BE2C (cell line): ENCODE measurements at regions not wholly inside any gene's neighbourhood (a gene's known extent, or its start where the extent isn't known, plus 50 kb on each side); places are given as distances from the start of the nearest gene placed in this dataset.
"Not testable (repeated sequence)": the region's sequence is repeated elsewhere in the genome, so short reads cannot be mapped to it uniquely, and the experiment has no call there.

Experiments used
- DNase-seq: peaks from one replicate; pipeline ENCODE4 v3.0.0-alpha.2; 2020
- H3K27me3 ChIP-seq: fragments of 250-450 bp; sonication (Bioruptor Pico); 2 replicates; pipeline ENCODE4 v1.5.1; 2020; ENCODE audit warnings: mild to moderate bottlenecking
- H3K36me3 ChIP-seq: fragments of 250-450 bp; sonication (Bioruptor Pico); 2 replicates; pipeline ENCODE4 v1.5.1; 2020; ENCODE audit warnings: mild to moderate bottlenecking
- H3K4me1 ChIP-seq: fragments of 250-450 bp; sonication (Bioruptor Pico); 2 replicates; pipeline ENCODE4 v1.5.1; 2020
- H3K4me3 ChIP-seq: 2 replicates; pipeline ENCODE4 v1.5.1; 2011; ENCODE audit warnings: low read depth, low read length
- H3K9me3 ChIP-seq: fragments of 250-450 bp; sonication (Bioruptor Pico); 2 replicates; pipeline ENCODE4 v1.5.1; 2020
- TF ChIP-seq, protein P1 (sequence below): IDR thresholded peaks from 2 replicates; pipeline ENCODE4 v1.5.1; 2012; ENCODE audit warnings: mild to moderate bottlenecking, low read depth, low read length

DNA sequence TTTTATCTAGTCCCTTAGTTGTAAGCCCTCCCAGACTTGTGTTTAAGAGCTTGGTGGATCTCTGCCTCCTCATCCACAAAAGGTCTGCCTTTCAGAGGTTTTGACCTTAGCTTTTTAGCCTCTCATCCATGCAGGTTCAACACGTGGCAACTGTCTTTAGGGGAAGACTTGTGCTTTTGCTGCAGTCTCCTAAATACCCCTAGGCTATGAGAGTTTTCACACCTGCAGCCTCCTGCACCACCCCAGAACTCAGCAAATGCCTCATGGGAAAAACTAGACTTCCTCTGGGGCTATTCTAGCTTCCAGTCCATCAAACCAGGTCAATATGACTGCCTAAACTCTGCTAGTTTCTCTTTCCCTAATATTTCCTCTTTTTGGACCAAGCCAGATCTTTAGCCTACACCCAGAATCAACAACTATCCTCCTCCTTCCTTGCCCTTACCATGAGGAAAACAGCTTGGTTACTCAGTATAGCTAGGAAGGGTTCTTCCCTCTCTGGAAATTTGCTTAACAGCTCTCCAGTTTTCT, 132.3 kb upstream of the RIOK3 start:
- no peaks in the 10 kb centered on the region for H3K4me1 ChIP-seq
- H3K27me3 ChIP-seq: no peaks in the 10 kb centered on the region
- no peak overlapping the region for H3K4me3 ChIP-seq
- H3K36me3 ChIP-seq: no peaks in the 10 kb centered on the region
- no peak for DNase-seq
- TF ChIP-seq, protein P1, sequence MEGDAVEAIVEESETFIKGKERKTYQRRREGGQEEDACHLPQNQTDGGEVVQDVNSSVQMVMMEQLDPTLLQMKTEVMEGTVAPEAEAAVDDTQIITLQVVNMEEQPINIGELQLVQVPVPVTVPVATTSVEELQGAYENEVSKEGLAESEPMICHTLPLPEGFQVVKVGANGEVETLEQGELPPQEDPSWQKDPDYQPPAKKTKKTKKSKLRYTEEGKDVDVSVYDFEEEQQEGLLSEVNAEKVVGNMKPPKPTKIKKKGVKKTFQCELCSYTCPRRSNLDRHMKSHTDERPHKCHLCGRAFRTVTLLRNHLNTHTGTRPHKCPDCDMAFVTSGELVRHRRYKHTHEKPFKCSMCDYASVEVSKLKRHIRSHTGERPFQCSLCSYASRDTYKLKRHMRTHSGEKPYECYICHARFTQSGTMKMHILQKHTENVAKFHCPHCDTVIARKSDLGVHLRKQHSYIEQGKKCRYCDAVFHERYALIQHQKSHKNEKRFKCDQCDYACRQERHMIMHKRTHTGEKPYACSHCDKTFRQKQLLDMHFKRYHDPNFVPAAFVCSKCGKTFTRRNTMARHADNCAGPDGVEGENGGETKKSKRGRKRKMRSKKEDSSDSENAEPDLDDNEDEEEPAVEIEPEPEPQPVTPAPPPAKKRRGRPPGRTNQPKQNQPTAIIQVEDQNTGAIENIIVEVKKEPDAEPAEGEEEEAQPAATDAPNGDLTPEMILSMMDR: no peak
- H3K9me3 ChIP-seq: no peaks in the 10 kb centered on the region

DNA sequence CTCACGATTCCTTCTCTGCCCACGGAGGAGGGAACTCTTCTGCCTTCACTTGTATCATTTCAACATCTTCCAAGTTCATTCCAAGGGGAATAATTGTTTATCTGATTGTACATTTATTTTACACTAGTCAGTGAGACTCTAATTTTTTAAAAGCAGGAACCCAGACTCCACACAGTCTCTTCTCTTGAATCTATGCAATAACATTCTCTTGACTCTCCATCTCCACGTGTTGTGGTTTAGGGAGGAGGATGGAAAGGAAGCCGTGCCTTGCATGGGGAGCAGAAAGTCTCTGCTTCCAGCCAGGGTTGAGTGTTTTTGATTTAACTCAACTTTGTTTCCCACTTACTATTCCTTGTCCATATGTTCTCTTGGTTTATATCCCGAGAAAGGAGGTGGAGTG, 131.1 kb upstream of the RIOK3 start:
- Histone ChIP-seq H3K4me1 (no peaks in the 10 kb centered on the region), H3K4me3 (no peak overlapping the region)

DNA sequence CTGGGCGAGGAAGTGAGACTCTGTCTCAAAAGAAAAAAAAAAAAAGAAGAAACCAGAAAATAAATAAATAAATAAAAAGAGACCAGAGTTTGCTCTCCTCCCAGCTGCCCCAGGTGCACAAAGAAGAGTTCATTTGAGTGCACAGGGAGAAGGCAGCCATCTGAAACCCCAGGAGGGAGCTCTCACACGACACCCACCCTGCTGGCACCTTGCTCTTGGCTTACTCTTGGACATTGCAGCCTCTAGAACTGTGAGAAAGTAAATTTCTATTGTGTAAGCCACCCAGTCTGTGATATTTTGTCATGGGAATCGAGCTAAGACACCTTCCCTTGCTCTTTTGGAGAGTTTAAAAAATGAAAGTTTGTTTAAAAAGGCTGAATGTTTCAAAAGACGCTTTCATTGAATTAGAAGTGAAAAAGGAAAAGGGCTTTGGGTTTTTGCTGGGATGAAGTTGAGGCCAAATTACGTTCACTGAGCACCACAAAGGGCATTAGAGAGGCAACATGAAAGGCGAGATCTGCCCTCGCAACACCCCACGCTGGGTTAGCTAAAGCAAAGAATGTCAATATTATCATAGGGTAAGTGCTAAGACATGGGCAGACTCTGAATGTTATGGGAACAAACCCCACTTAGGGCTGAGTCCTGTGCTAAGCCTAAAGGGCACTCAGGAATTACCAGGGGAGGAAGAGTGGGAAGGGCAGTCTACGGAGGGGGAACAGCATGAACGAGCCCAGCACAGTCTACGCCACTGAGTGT, 128.9 kb upstream of the RIOK3 start:
- Histone ChIP-seq H3K4me1 (no peaks in the 10 kb centered on the region), H3K27me3 (no peaks in the 10 kb centered on the region), H3K9me3 (no peaks in the 10 kb centered on the region), H3K36me3 (no peaks in the 10 kb centered on the region), H3K4me3 (no peak overlapping the region)
- DNase-seq: no peak
- TF ChIP-seq, protein P1: no peak

More for the DNA sequence above, 131.1 kb upstream of the RIOK3 start:
- H3K9me3 ChIP-seq: no peaks in the 10 kb centered on the region
- no peak for DNase-seq
- H3K27me3 ChIP-seq: no peaks in the 10 kb centered on the region
- H3K36me3 ChIP-seq: no peaks in the 10 kb centered on the region
- TF ChIP-seq, protein P1: no peak

DNA sequence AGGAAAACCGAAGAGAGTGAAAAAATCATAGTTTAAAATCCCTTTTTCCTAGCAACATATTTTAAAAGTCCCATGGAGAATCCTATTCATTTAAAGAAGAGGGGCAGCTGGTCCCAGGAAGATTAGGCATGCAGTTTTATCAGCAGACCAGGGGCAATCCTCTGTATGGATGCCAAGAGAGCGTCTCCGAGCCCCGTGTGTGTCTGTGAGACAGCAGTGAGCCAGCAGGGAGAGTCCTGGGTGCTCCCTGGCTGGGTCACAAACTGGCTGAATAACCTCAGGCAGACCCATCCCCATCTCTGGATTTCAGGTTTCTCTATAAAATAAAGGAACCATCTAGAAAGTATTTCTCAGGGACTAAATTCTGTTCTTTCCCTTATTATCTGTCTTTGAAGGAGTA, 128.2 kb upstream of the RIOK3 start:
- H3K4me3 ChIP-seq: no peak overlapping the region
- no peaks in the 10 kb centered on the region for H3K4me1 ChIP-seq
- TF ChIP-seq, protein P1: no peak
- H3K27me3 ChIP-seq: no peaks in the 10 kb centered on the region
- no peaks in the 10 kb centered on the region for H3K9me3 ChIP-seq
- no peaks in the 10 kb centered on the region for H3K36me3 ChIP-seq
- DNase-seq: no peak

DNA sequence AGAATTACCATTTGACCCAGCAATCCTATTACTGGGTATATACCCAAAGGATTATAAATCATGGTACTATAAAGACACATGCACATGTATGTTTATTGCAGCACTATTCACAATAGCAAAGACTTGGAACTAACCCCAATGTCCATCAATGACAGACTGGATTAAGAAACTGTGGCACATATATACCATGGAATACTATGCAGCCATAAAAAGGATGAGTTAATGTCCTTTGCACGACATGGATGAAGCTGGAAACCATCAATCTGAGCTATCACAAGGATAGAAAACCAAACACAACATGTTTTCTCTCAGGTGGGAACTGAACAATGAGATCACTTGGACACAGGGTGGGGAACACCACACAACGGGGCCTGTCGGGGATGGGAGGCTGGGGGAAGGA, 123.4 kb upstream of the RIOK3 start:
- not testable (repeated sequence) for H3K4me1 ChIP-seq, H3K27me3 ChIP-seq, DNase-seq, H3K36me3 ChIP-seq, H3K9me3 ChIP-seq, H3K4me3 ChIP-seq

DNA sequence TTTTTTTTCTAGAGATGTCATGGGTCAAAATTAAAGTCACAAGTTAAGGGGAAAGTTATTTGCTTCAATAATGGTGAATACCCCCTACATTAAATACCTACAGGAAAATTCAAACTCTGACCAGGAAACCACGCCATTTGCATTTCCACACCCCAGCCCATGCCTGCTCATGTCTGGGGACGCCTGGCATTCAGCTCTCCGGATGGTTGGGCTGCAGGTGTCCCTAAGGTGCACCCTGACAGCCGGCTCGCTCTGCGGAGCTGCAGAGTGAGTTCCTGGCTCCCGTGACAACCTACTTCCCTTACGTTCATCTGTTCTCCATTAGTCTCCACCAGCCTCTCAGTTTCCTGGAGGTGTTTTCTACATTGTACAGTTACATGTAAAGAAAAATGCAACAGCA, 122.7 kb upstream of the RIOK3 start:
- no peaks in the 10 kb centered on the region for H3K9me3 ChIP-seq
- TF ChIP-seq, protein P1: no peak
- DNase-seq: no peak
- H3K4me1 ChIP-seq: no peaks in the 10 kb centered on the region
- no peaks in the 10 kb centered on the region for H3K36me3 ChIP-seq
- no peaks in the 10 kb centered on the region for H3K27me3 ChIP-seq
- H3K4me3 ChIP-seq: no peak overlapping the region
